HEK293T (cell line): ENCODE measurements at regions not wholly inside any gene's neighbourhood (a gene's known extent, or its start where the extent isn't known, plus 50 kb on each side); places are given as distances from the start of the nearest gene placed in this dataset.

Source experiments
- ELF4 ChIP-seq: fragments of 450-650 bp; IDR thresholded peaks from 2 replicates; pipeline ENCODE4 v1.6.1; 2017; ENCODE audit warnings: antibody characterized with exemption
- PKNOX1 ChIP-seq: fragments of 450-650 bp; IDR thresholded peaks from 2 replicates; pipeline ENCODE4 v1.6.1; 2016
- SP1 ChIP-seq: fragments of 450-650 bp; IDR thresholded peaks from 2 replicates; pipeline ENCODE4 v1.6.1; 2017

DNA sequence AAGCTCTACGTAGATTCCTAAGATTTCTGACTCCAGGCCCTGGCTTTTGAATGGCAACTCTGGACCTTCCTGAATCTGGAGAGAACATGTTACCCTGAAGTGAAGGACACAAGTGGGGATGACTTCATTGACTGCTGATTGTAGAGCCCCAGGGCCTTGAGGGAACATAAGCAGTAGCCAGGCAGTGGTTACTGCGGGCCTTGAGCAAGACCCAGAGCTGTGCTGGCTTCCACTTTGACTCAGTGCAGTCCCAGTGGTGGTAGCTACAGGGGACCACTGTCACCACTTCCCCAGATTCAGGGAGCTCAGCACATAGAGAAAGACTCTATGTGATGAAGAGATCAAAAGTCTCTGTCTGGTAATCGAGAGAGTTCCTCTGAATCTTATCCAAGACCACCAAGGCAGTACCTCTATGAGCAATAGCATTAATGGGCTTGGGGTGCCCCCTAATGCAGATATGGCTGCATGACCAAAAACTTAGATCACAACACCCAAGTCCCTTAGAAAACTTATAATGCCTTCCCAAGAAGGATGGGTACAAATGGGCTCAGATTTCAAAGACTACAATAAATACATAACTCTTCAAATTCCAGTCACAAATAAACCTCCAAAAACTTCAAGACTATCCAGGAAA is 1278.3 kb downstream of the AMY1C start:
- TF ChIP-seq ELF4 = no peak
- no peak for TF ChIP-seq SP1
- no peak for TF ChIP-seq PKNOX1
